Caco-2 (cell line): ENCODE measurements at regions not wholly inside any gene's neighbourhood (a gene's known extent, or its start where the extent isn't known, plus 50 kb on each side); places are given as distances from the start of the nearest gene placed in this dataset.

Experiments
- BruUV-seq: library from RNA; stranded (reverse); fragments of 400-500 nt; replicated peaks from 2 replicates; lab custom pipeline; 2021; lab: Mats Ljungman, UMichigan
- CTCF ChIA-PET: fragments of 300-600 bp; sonication (Branson Sonifier 250); formaldehyde crosslinking; loops from one replicate; lab custom pipeline; 2022; ENCODE audit warnings: antibody characterized with exemption; lab: Charles Lee
- POLR2A ChIA-PET: fragments of 300-600 bp; sonication (Branson Sonifier 250); formaldehyde crosslinking; loops from one replicate; lab custom pipeline; 2022; ENCODE audit warnings: antibody characterized with exemption; lab: Charles Lee
- DNase-seq, 2 experiments: peaks; one replicate each; pipeline versions ENCODE4 v3.0.0 to v3.0.0-alpha.2; 2020 to 2022
- H3K27me3 ChIP-seq: replicated peaks from 2 replicates; pipeline ENCODE4 v1.6.0; 2011; ENCODE audit warnings: low read length; ENCODE audit not compliant: control insufficient read depth, insufficient read depth
- H3K36me3 ChIP-seq: 2 replicates; pipeline ENCODE4 v1.5.1; 2011; ENCODE audit warnings: low read length; ENCODE audit not compliant: control insufficient read depth, insufficient read depth
- H3K4me1 ChIP-seq: fragments of 250-450 bp; sonication (Bioruptor Pico); 2 replicates; pipeline ENCODE4 v1.5.1; 2020; ENCODE audit warnings: mild to moderate bottlenecking
- H3K4me3 ChIP-seq: 2 replicates; pipeline ENCODE4 v1.5.1; 2011; ENCODE audit warnings: low read depth, mild to moderate bottlenecking, control low read depth, low read length
- H3K9me3 ChIP-seq: fragments of 250-450 bp; sonication (Bioruptor Pico); 2 replicates; pipeline ENCODE4 v1.5.1; 2020; ENCODE audit warnings: mild to moderate bottlenecking, moderate library complexity
- H3K27ac Mint-ChIP-seq: one replicate; pipeline ENCODE4 v1.8.0; 2022; ENCODE audit warnings: mixed read lengths; ENCODE audit not compliant: unreplicated experiment
- H3K27me3 Mint-ChIP-seq: one replicate; pipeline ENCODE4 v1.8.0; 2022; ENCODE audit warnings: mixed read lengths; ENCODE audit not compliant: insufficient read depth, unreplicated experiment
- H3K36me3 Mint-ChIP-seq: one replicate; pipeline ENCODE4 v1.8.0; 2022; ENCODE audit warnings: mild to moderate bottlenecking, mixed read lengths; ENCODE audit not compliant: insufficient read depth, unreplicated experiment
- H3K4me1 Mint-ChIP-seq: one replicate; pipeline ENCODE4 v1.8.0; 2022; ENCODE audit warnings: low read depth, mixed read lengths; ENCODE audit not compliant: unreplicated experiment
- H3K4me3 Mint-ChIP-seq: one replicate; pipeline ENCODE4 v1.8.0; 2022; ENCODE audit warnings: mild to moderate bottlenecking, moderate library complexity, mixed read lengths; ENCODE audit not compliant: unreplicated experiment
- H3K9me3 Mint-ChIP-seq: one replicate; pipeline ENCODE4 v1.8.0; 2022; ENCODE audit warnings: mixed read lengths; ENCODE audit not compliant: unreplicated experiment
- intact Hi-C: fragments of 100-400 bp; cut with micrococcal nuclease; formaldehyde crosslinking; loops from one replicate; pipeline ENCODE4 v1.10.0; 2022; ENCODE audit not compliant: unreplicated experiment
- TF ChIP-seq, protein P1 (sequence below), 2 experiments: fragments of 200-600 bp in 1 of 2; IDR thresholded peaks; 1 replicate in 1 of 2; 2 replicates in 1 of 2; pipeline versions ENCODE4 v1.5.1 to v1.8.0; 2011 to 2022; ENCODE audit warnings: antibody characterized with exemption in 1 of 2, control low read depth in 1 of 2, inconsistent platforms in 1 of 2, low read depth in 1 of 2, low read length in 1 of 2, mild to moderate bottlenecking in 1 of 2, moderate library complexity in 1 of 2; ENCODE audit not compliant: insufficient read depth in 1 of 2, severe bottlenecking in 1 of 2, unreplicated experiment in 1 of 2

DNA sequence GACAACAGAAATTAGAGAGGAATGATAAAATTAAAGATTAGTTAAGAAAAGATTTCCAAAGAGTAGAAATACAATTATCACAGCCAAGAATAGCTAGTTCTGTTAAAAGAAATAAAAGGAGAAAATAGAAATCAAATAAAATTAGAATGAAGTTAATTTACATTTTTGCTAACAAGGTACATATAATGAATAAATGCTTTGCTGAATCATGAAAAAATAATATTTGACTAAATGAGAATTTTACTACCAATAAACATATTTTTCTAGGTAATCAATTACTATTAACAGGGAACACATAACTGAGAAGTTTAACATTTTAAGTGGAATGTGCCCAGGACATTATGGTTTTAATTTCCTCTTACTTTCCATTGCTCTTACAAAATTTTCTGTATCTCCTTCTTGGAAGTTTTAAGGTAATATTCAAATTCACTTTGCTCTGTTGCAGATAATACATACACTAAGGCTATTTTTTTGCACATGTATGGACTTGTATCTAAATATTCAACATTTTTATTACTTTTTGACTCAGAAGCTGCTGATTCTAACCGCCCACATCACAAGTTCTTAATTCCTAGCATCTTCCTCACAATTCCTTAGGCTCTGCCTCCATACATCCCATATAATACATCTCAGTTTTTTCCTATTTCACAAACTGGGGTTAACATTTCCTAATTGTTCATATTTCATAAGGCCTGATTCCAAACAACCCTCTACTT, 870.7 kb upstream of the INTU start:
- intact Hi-C loops = no loop called here
- no TSS peak for BruUV-seq
- TF ChIP-seq, protein P1, sequence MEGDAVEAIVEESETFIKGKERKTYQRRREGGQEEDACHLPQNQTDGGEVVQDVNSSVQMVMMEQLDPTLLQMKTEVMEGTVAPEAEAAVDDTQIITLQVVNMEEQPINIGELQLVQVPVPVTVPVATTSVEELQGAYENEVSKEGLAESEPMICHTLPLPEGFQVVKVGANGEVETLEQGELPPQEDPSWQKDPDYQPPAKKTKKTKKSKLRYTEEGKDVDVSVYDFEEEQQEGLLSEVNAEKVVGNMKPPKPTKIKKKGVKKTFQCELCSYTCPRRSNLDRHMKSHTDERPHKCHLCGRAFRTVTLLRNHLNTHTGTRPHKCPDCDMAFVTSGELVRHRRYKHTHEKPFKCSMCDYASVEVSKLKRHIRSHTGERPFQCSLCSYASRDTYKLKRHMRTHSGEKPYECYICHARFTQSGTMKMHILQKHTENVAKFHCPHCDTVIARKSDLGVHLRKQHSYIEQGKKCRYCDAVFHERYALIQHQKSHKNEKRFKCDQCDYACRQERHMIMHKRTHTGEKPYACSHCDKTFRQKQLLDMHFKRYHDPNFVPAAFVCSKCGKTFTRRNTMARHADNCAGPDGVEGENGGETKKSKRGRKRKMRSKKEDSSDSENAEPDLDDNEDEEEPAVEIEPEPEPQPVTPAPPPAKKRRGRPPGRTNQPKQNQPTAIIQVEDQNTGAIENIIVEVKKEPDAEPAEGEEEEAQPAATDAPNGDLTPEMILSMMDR (IDR thresholded peaks at IDR 0.05; ENCODE audit: insufficient read depth in 1 of 2, low read depth in 1 of 2, low read length in 1 of 2, severe bottlenecking in 1 of 2, unreplicated experiment in 1 of 2) = no peak
- CTCF ChIA-PET = no interaction called here
- H3K9me3 Mint-ChIP-seq = no peaks in the 10 kb centered on the region
- Histone ChIP-seq H3K9me3 (no peaks in the 10 kb centered on the region), H3K36me3 (no peaks in the 10 kb centered on the region), H3K27me3 (no peaks in the 10 kb centered on the region), H3K4me1 (no peaks in the 10 kb centered on the region), H3K4me3 (no peak overlapping the region)
- H3K36me3 Mint-ChIP-seq = no peaks in the 10 kb centered on the region
- POLR2A ChIA-PET = no interaction called here
- no peaks in the 10 kb centered on the region for H3K27me3 Mint-ChIP-seq
- no peak overlapping the region for H3K4me3 Mint-ChIP-seq
- H3K4me1 Mint-ChIP-seq = no peaks in the 10 kb centered on the region
- H3K27ac Mint-ChIP-seq = no peak overlapping the region
- no peak for DNase-seq

DNA sequence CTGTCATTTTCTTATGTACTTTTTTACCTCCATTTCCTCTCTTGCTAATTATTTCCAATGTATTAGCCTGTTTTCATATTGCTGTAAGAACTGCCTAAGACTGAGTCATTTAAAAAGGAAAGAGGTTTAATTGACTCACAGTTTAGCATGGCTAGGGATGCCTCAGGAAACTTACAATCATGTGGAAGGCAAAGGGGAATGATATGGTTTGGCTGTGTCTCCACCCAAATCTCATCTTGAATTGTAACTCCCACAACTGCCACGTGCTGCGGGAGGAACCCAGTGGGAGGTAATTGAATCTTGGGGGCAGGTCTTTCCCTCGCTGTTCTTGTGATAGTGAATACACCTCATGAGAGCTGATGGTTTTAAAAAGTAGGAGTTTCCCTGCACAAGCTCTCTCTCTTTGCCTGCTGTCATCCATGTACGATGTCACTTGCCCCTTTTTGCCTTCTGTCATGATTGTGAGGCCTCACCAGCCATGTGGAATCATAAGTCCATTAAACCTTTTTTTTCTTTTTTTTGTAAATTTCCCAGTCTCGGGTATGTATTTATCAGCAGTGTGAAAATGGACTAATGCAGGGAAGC, 870.0 kb upstream of the INTU start:
- BruUV-seq = no TSS peak
- H3K4me3 ChIP-seq = no peak overlapping the region
- H3K9me3 Mint-ChIP-seq = no peaks in the 10 kb centered on the region
- no peak overlapping the region for H3K27ac Mint-ChIP-seq
- H3K27me3 ChIP-seq = no peaks in the 10 kb centered on the region
- TF ChIP-seq, protein P1 (IDR thresholded peaks at IDR 0.05; ENCODE audit: insufficient read depth in 1 of 2, low read depth in 1 of 2, low read length in 1 of 2, severe bottlenecking in 1 of 2, unreplicated experiment in 1 of 2) = no peak
- no peak overlapping the region for H3K4me3 Mint-ChIP-seq
- POLR2A ChIA-PET = no interaction called here
- no peak for DNase-seq
- CTCF ChIA-PET = no interaction called here
- no peaks in the 10 kb centered on the region for H3K9me3 ChIP-seq
- intact Hi-C loops = no loop called here
- H3K36me3 ChIP-seq = no peaks in the 10 kb centered on the region
- no peaks in the 10 kb centered on the region for H3K36me3 Mint-ChIP-seq
- no peaks in the 10 kb centered on the region for H3K4me1 Mint-ChIP-seq
- no peaks in the 10 kb centered on the region for H3K27me3 Mint-ChIP-seq
- no peaks in the 10 kb centered on the region for H3K4me1 ChIP-seq

DNA sequence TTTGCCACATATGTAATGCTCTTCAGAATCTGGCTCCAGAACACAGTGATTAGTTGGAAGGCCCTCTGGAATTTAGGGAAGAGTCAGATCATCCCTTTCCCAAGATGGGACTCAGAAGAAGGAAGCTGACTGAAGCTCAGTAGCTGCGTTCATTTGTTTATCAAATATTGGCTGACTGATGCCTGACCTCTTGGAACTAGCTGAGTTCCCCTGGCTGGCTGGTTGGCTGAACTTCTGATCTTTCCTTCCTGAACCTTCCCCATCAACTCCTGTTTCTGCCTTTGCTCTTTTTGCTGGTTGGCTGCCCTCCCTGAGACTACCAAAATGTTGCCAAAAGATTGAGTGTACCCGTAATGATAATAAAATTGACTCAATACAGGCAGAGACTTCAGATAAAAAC, 866.5 kb upstream of the INTU start:
- BruUV-seq = no TSS peak
- no peak for DNase-seq
- TF ChIP-seq, protein P1 (IDR thresholded peaks at IDR 0.05; ENCODE audit: insufficient read depth in 1 of 2, low read depth in 1 of 2, low read length in 1 of 2, severe bottlenecking in 1 of 2, unreplicated experiment in 1 of 2) = no peak
- H3K4me1 Mint-ChIP-seq = no peaks in the 10 kb centered on the region
- no peaks in the 10 kb centered on the region for H3K27me3 Mint-ChIP-seq
- intact Hi-C loops = no loop called here
- CTCF ChIA-PET = no interaction called here
- Histone ChIP-seq H3K4me1 (no peaks in the 10 kb centered on the region), H3K9me3 (no peaks in the 10 kb centered on the region), H3K4me3 (no peak overlapping the region), H3K27me3 (no peaks in the 10 kb centered on the region), H3K36me3 (no peaks in the 10 kb centered on the region)
- POLR2A ChIA-PET = no interaction called here
- H3K4me3 Mint-ChIP-seq = no peak overlapping the region
- no peak overlapping the region for H3K27ac Mint-ChIP-seq
- no peaks in the 10 kb centered on the region for H3K36me3 Mint-ChIP-seq
- no peaks in the 10 kb centered on the region for H3K9me3 Mint-ChIP-seq
